Activated T-cell treated with anti-CD3 and anti-CD28 coated beads, Interleukin-2, amount 50 U/mL, for 72 hours (primary cell): ENCODE measurements at regions not wholly inside any gene's neighbourhood (a gene's known extent, or its start where the extent isn't known, plus 50 kb on each side); places are given as distances from the start of the nearest gene placed in this dataset.

ENCODE experiments used
- ATAC-seq, 2 donors: fragments of 150-1000 bp; cut with Tn5 transposase; replicated peaks in 1 of 2; 2 replicates each; pipeline ENCODE4 v1.10.0; 2021; ENCODE audit warnings: moderate library complexity in 2 of 2, mild to moderate bottlenecking in 1 of 2
- DNase-seq, 2 donors: peaks; one replicate each; pipeline ENCODE4 v3.0.0; 2021 to 2022; ENCODE audit warnings: mixed read lengths in 1 of 2
- H3K27ac Mint-ChIP-seq: one replicate; pipeline ENCODE4 v1.8.0; 2022; ENCODE audit warnings: mild to moderate bottlenecking, moderate library complexity, mixed read lengths
- H3K27me3 Mint-ChIP-seq: one replicate; pipeline ENCODE4 v1.8.0; 2022; ENCODE audit warnings: low read depth, mixed read lengths
- H3K36me3 Mint-ChIP-seq, 2 donors: one replicate each; pipeline ENCODE4 v1.8.0; 2022; ENCODE audit warnings: mixed read lengths in 2 of 2, mild to moderate bottlenecking in 1 of 2; ENCODE audit not compliant: insufficient read depth in 2 of 2
- H3K4me1 Mint-ChIP-seq: one replicate; pipeline ENCODE4 v1.8.0; 2022; ENCODE audit warnings: low read depth, mixed read lengths
- H3K4me3 Mint-ChIP-seq, 2 donors: one replicate each; pipeline ENCODE4 v1.8.0; 2022; ENCODE audit warnings: mild to moderate bottlenecking in 2 of 2, mixed read lengths in 2 of 2, moderate library complexity in 2 of 2
- H3K9me3 Mint-ChIP-seq, 2 donors: one replicate each; pipeline ENCODE4 v1.8.0; 2022; ENCODE audit warnings: mixed read lengths in 2 of 2

- peaks cover 0 to 4% of the 10 kb centered on the region in 2 donors for H3K9me3 Mint-ChIP-seq
- ATAC-seq, result no peak
- no peak overlapping the region for H3K27ac Mint-ChIP-seq
- no peaks in the 10 kb centered on the region for H3K4me1 Mint-ChIP-seq
- H3K4me3 Mint-ChIP-seq, result no peak overlapping the region
- DNase-seq, result no peak
- H3K27me3 Mint-ChIP-seq, result no peaks in the 10 kb centered on the region
- no peaks in the 10 kb centered on the region for H3K36me3 Mint-ChIP-seq
Measured at GRCh38 chr5:44909004-44909403, 100.3 kb downstream of the MRPS30 start.

DNA sequence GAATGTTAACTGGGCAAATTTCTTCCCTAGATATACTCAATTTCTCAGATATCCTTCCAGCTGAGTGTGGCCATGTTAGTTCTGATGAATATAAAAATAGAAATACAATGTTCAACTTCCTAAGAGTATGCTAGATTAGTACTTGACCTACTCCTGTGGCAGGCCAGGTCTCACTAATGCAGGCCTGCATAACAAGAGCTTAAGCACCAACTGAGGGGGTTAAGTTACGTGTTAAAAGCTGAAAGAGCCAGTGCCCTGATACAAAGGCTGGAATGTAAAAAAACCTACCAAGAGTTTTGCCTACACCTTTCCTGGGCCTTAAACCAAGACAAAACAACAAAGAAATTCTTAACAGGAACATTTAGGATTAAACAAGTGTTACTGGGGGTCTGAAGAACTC lies 102.8 kb downstream of the MRPS30 start:
- no peak for ATAC-seq

GRCh38 chr5:44914221-44914620 lies 105.5 kb downstream of the MRPS30 start:
- no peak overlapping the region for H3K4me3 Mint-ChIP-seq
- H3K27ac Mint-ChIP-seq, result no peak overlapping the region
- peaks cover 0 to 4% of the 10 kb centered on the region in 2 donors for H3K9me3 Mint-ChIP-seq
- no peaks in the 10 kb centered on the region for H3K4me1 Mint-ChIP-seq
- H3K36me3 Mint-ChIP-seq, result no peaks in the 10 kb centered on the region
- H3K27me3 Mint-ChIP-seq, result no peaks in the 10 kb centered on the region
- no peak for DNase-seq
- no peak for ATAC-seq

More for the DNA sequence above, 102.8 kb downstream of the MRPS30 start:
- H3K9me3 Mint-ChIP-seq, result peaks cover 0 to 4% of the 10 kb centered on the region in 2 donors
- no peak overlapping the region for H3K27ac Mint-ChIP-seq
- no peak for DNase-seq
- H3K4me3 Mint-ChIP-seq, result no peak overlapping the region
- no peaks in the 10 kb centered on the region for H3K36me3 Mint-ChIP-seq
- no peaks in the 10 kb centered on the region for H3K27me3 Mint-ChIP-seq
- no peaks in the 10 kb centered on the region for H3K4me1 Mint-ChIP-seq

DNA sequence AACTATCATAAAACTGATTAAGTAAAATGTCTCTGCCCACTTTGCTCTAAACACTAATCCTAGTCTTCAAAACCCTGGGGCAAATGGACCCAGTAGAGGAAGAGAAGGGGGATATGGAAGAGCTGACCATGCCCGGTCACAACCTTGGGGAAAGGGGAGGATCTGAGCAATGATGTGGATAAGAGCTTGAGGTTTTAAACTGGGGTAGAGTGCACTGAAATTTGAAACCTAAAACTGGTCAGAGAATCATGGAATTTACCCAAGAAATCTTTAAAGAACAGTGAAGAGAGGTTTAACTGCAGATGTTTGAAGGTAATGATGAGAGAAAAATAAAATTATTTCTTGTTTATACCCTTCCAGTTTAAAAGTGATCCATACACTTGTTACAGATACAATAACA lies 110.8 kb downstream of the MRPS30 start:
- peaks cover 2 to 3% of the 10 kb centered on the region in 2 donors for H3K9me3 Mint-ChIP-seq
- no peak for DNase-seq
- no peak for ATAC-seq
- H3K4me1 Mint-ChIP-seq, result no peaks in the 10 kb centered on the region
- no peaks in the 10 kb centered on the region for H3K36me3 Mint-ChIP-seq
- no peak overlapping the region for H3K4me3 Mint-ChIP-seq
- no peaks in the 10 kb centered on the region for H3K27me3 Mint-ChIP-seq
- no peak overlapping the region for H3K27ac Mint-ChIP-seq

DNA sequence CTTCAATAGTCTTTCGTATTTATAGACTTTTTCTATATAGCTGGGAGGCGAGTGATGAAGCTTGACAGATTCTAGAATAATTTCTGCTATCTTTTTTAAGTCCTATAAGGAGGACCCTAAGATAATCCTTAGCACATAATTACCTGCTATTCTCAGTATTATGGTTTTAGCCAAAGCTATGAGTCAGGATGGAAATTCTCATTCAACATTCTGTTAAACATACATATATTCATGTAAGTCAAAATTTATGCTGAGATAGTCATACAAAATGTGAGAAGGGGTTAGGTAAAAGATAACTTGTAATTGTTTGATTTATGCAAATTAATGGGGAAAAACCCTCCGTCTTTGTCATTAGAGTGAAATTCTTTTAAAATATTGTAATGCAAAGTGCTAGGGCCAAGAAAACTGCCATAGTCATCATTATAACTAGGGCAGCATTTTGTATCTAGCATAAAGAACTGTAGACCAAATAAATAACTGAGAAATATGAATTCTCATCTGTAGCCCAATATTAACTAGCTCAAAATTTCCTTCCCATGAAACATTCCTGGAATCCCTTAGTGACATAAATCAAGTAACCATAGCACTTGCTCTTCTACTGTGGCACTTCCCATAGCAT lies 118.5 kb downstream of the MRPS30 start:
- H3K27ac Mint-ChIP-seq, result no peak overlapping the region
- no peaks in the 10 kb centered on the region for H3K27me3 Mint-ChIP-seq
- ATAC-seq, result no peak
- no peaks in the 10 kb centered on the region for H3K4me1 Mint-ChIP-seq
- no peaks in the 10 kb centered on the region for H3K36me3 Mint-ChIP-seq
- peaks cover 3 to 5% of the 10 kb centered on the region in 2 donors for H3K9me3 Mint-ChIP-seq
- no peak for DNase-seq
- no peak overlapping the region for H3K4me3 Mint-ChIP-seq

DNA sequence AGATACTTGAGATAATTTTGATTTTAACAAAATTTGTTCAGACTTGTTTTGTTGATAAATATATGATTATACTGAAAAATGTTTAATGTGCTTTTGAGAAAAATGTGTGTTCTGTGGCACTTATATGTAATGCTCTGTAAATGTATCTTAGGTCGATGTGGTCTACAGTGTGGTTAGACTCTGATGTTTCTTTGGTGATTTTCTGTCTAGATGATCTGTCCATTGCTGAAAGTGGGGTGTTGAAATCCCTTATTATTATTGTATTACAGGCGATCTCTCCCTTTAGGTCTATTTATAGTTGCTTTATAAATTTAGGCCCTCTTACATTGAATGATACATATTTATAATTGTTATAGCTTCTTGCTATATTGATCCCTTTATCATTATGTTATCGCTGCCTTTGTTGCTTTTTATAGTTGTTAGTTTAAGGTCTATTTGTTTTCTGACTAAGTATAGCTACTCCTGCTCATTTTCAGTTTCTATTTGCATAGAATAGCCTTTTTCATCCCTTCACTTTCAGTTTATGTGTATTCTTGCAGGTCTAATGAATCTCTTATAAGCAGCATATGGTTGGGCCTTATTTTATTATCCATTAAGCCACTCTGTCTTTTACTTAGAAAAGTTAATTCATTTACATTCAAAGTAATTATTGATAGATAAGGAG lies 124.3 kb downstream of the MRPS30 start:
- H3K27ac Mint-ChIP-seq, result no peak overlapping the region
- H3K9me3 Mint-ChIP-seq, result peaks cover 5% of the 10 kb centered on the region in 2 donors
- DNase-seq (no peak), ATAC-seq (no peak)
- H3K4me1 Mint-ChIP-seq, result no peaks in the 10 kb centered on the region
- H3K27me3 Mint-ChIP-seq, result no peaks in the 10 kb centered on the region
- peaks cover 2 to 3% of the 10 kb centered on the region in 2 donors for H3K36me3 Mint-ChIP-seq
- no peak overlapping the region for H3K4me3 Mint-ChIP-seq

GRCh38 chr5:44933686-44934085 lies 124.9 kb downstream of the MRPS30 start:
- peaks cover 2 to 3% of the 10 kb centered on the region in 2 donors for H3K36me3 Mint-ChIP-seq
- ATAC-seq, result no peak
- peaks cover 4 to 5% of the 10 kb centered on the region in 2 donors for H3K9me3 Mint-ChIP-seq
- H3K27me3 Mint-ChIP-seq, result no peaks in the 10 kb centered on the region
- H3K4me3 Mint-ChIP-seq, result no peak overlapping the region
- no peak for DNase-seq
- no peak overlapping the region for H3K27ac Mint-ChIP-seq
- H3K4me1 Mint-ChIP-seq, result no peaks in the 10 kb centered on the region

DNA sequence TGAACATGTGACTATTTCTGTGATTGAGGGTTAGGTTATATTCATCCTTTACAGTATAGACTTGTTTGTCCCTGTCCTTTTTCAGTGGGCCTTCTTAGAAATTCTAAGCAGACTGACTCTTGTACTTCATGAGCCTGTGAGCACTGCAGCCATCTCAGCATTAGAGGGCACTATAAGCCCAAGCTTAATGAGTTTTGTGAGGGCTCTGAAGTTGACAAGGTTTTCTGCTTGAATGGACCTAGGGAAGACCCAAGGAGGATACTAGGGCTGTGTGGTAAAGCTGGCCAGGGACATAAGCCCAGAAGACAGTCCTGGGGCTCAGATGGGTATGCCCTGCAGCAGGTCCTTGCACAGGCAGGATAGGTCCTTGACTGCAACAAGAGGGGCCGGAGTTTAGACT lies 126.5 kb downstream of the MRPS30 start:
- peaks cover 2 to 5% of the 10 kb centered on the region in 2 donors for H3K9me3 Mint-ChIP-seq
- no peaks in the 10 kb centered on the region for H3K4me1 Mint-ChIP-seq
- H3K4me3 Mint-ChIP-seq, result no peak overlapping the region
- H3K36me3 Mint-ChIP-seq, result peaks cover 2 to 3% of the 10 kb centered on the region in 2 donors
- ATAC-seq, result no peak
- no peak for DNase-seq
- H3K27ac Mint-ChIP-seq, result no peak overlapping the region
- no peaks in the 10 kb centered on the region for H3K27me3 Mint-ChIP-seq

DNA sequence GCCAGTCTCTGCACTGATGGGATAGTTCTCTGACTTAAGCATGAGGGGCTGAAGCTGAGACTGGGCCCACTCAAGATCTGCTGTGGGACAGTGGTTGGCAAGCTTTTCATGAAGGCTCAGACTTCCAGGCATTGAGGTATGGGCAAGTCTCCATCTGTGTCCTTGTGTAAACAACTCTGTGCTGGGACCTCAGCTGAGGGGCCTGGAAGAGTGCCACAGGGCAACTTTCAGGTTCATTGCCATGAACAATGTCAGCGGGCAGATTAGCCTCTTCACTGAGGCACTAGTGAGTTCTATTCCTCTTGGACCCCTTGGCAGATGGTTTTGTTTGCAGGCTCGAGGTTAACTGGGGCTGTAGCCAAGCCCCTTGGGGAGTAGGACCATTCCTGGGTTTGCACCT lies 127.1 kb downstream of the MRPS30 start:
- ATAC-seq, result no peak
- no peak for DNase-seq
- no peak overlapping the region for H3K27ac Mint-ChIP-seq
- no peak overlapping the region for H3K4me3 Mint-ChIP-seq
- H3K9me3 Mint-ChIP-seq, result peaks cover 2 to 3% of the 10 kb centered on the region in 2 donors
- H3K36me3 Mint-ChIP-seq, result peaks cover 2 to 3% of the 10 kb centered on the region in 2 donors
- no peaks in the 10 kb centered on the region for H3K4me1 Mint-ChIP-seq
- no peaks in the 10 kb centered on the region for H3K27me3 Mint-ChIP-seq

- H3K36me3 Mint-ChIP-seq, result no peaks in the 10 kb centered on the region
- ATAC-seq, result no peak
- H3K27me3 Mint-ChIP-seq, result no peaks in the 10 kb centered on the region
- H3K27ac Mint-ChIP-seq, result no peak overlapping the region
- H3K4me1 Mint-ChIP-seq, result no peaks in the 10 kb centered on the region
- H3K9me3 Mint-ChIP-seq, result peaks cover 0 to 3% of the 10 kb centered on the region in 2 donors
- DNase-seq, result no peak
- no peak overlapping the region for H3K4me3 Mint-ChIP-seq
Measured at GRCh38 chr5:44942524-44943001, 133.8 kb downstream of the MRPS30 start.

- Mint-ChIP-seq H3K27me3 (no peaks in the 10 kb centered on the region), H3K9me3 (peaks cover 0 to 3% of the 10 kb centered on the region in 2 donors), H3K4me1 (no peaks in the 10 kb centered on the region), H3K27ac (no peak overlapping the region), H3K36me3 (no peaks in the 10 kb centered on the region), H3K4me3 (no peak overlapping the region)
- ATAC-seq (no peak), DNase-seq (no peak)
Measured at GRCh38 chr5:44943647-44944046, 134.9 kb downstream of the MRPS30 start.

- ATAC-seq, result no peak
- H3K27me3 Mint-ChIP-seq, result no peaks in the 10 kb centered on the region
- H3K27ac Mint-ChIP-seq, result no peak overlapping the region
- H3K4me1 Mint-ChIP-seq, result no peaks in the 10 kb centered on the region
- no peak overlapping the region for H3K4me3 Mint-ChIP-seq
- no peaks in the 10 kb centered on the region for H3K36me3 Mint-ChIP-seq
- no peaks in the 10 kb centered on the region for H3K9me3 Mint-ChIP-seq
- no peak for DNase-seq
Measured at GRCh38 chr5:44945743-44946142, 137.0 kb downstream of the MRPS30 start.

DNA sequence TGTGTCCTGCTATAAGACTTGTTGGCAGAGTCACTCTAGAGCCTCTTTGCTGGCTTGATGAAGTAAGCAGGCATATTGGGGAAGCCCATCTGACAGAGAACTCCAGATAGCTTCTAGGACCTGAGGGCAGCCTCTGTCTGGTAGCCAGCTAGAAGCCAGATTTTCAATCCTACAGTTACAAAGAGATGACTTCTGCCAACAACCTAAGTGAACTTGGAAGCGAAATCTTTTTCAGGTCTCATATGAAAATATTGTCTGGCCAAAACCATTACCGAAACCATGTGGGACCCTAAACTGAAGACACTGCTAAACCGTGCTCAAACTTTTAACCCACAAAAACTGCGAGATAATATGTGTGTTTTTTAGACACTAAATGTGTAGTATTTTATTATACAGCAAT lies 140.9 kb downstream of the MRPS30 start:
- Mint-ChIP-seq H3K36me3 (no peaks in the 10 kb centered on the region), H3K27ac (no peak overlapping the region), H3K9me3 (no peaks in the 10 kb centered on the region), H3K4me3 (no peak overlapping the region), H3K27me3 (no peaks in the 10 kb centered on the region), H3K4me1 (no peaks in the 10 kb centered on the region)
- ATAC-seq (no peak), DNase-seq (no peak)

DNA sequence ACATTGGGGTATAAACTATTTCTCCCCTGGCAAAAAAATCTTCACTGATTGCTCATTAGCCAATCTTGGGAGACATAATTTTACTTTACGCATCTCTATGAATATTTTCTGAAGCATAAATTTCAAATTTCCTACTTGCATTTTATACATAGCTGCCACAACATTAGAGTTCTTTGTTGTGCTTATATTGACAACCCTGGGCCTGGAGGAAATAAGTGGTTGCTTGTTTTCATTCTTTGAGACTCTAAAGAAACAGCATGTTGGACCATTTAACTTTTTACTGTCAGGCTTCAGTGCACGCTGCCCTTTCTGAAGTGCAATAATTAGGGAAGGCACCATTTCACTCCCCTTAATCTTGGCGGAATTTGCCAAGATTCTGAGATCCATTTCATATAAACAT lies 142.6 kb downstream of the MRPS30 start:
- Mint-ChIP-seq H3K4me3 (no peak overlapping the region), H3K27ac (no peak overlapping the region), H3K36me3 (no peaks in the 10 kb centered on the region), H3K9me3 (no peaks in the 10 kb centered on the region), H3K27me3 (no peaks in the 10 kb centered on the region), H3K4me1 (peaks cover under 1% of the 10 kb centered on the region)
- no peak for ATAC-seq
- no peak for DNase-seq
